Pancreas (tissue), 10 donors: ENCODE measurements at regions not wholly inside any gene's neighbourhood (a gene's known extent, or its start where the extent isn't known, plus 50 kb on each side); places are given as distances from the start of the nearest gene placed in this dataset.

ENCODE experiments used
- ATAC-seq, 4 donors: fragments of 200-7000 bp; cut with Tn5 transposase; one replicate each; pipeline versions ENCODE4 v1.8.0 to v1.9.1; 2020; ENCODE audit warnings: mild to moderate bottlenecking in 4 of 4, moderate library complexity in 4 of 4
- DNase-seq, 6 donors: peaks; one replicate each; pipeline ENCODE4 v3.0.0-alpha.2; 2020
- FAIRE-seq: peaks from 2 replicates; lab custom pipeline; 2012; peaks lifted over from hg19 to GRCh38; lab: Jason Lieb, UNC
- H3K27ac ChIP-seq, 4 donors: fragments of 200-600 bp; sonication (generic); 1 replicate in 3 of 4; 2 replicates in 1 of 4; pipeline versions ENCODE4 v1.5.0 to v1.8.0; 2020
- H3K27me3 ChIP-seq, 4 donors: fragments of 200-600 bp; one replicate each; pipeline ENCODE4 v1.8.0; 2021
- H3K36me3 ChIP-seq, 3 donors: fragments of 200-600 bp; sonication (generic) in 1 of 3; one replicate each; pipeline versions ENCODE4 v1.5.0 to v1.8.0; 2020 to 2021
- H3K4me1 ChIP-seq, 3 donors: fragments of 200-600 bp; one replicate each; pipeline ENCODE4 v1.8.0; 2021
- H3K4me3 ChIP-seq, 4 donors: fragments of 200-600 bp; sonication (generic) in 2 of 4; one replicate each; pipeline versions ENCODE4 v1.5.0 to v1.8.0; 2020 to 2021
- H3K9me3 ChIP-seq, 4 donors: fragments of 200-600 bp; one replicate each; pipeline ENCODE4 v1.8.0; 2021
- CTCF ChIP-seq, 4 donors: fragments of 200-600 bp; sonication (generic) in 3 of 4; IDR thresholded peaks; one replicate each; pipeline versions ENCODE4 v1.5.0 to v1.8.0; 2021; ENCODE audit warnings: antibody characterized with exemption in 4 of 4
- WGBS, 2 donors: extraction: QIAGEN DNeasy Blood & Tissue Kit; methylation state at CpG; one replicate each; pipeline ENCODE4 v1.1.7; 2013; 5-methylcytosine and 5-hydroxymethylcytosine counted together
- intact Hi-C, 3 donors: fragments of 100-400 bp; cut with DNase I; formaldehyde crosslinking; loops; one replicate each; pipeline versions ENCODE4 v1.11.1 to v1.14.2; 2022
- donor health status: healthy with polysubstance abuse.
- donor health status: DM: no; HTN: no; CAD: no; lungs with moderate emphysema.
- donor health status: DM: no; HTN: no; CAD: no.
- donor health status: control.
- donor health status: control.
- donor health status: Bipolar disorder and iron deficiency.
- donor health status: DM: yes; HTN: yes; CAD: no.
- donor health status: DM: no; HTN: no; CAD: no.
- donor health status: DM: no; HTN: no; CAD: no.
- donor health status: DM: yes; HTN: yes; CAD: no.

GRCh38 chr4:24002330-24002966, 112.6 kb upstream of the PPARGC1A start:
- no peaks in the 10 kb centered on the region for H3K9me3 ChIP-seq
- no peaks in the 10 kb centered on the region for H3K27me3 ChIP-seq
- ATAC-seq (no peak), FAIRE-seq (no peak), DNase-seq (no peak)
- H3K27ac ChIP-seq, result no peak overlapping the region
- H3K36me3 ChIP-seq, result no peaks in the 10 kb centered on the region
- intact Hi-C loops, result no loop called here
- WGBS, 2 donors, result 57 to 68% methylated on average over 7 of the region's 7 CpGs
- no peak overlapping the region for H3K4me3 ChIP-seq
- no peaks in the 10 kb centered on the region for H3K4me1 ChIP-seq
- no peak for TF ChIP-seq CTCF (IDR thresholded peaks at IDR 0.05)

DNA sequence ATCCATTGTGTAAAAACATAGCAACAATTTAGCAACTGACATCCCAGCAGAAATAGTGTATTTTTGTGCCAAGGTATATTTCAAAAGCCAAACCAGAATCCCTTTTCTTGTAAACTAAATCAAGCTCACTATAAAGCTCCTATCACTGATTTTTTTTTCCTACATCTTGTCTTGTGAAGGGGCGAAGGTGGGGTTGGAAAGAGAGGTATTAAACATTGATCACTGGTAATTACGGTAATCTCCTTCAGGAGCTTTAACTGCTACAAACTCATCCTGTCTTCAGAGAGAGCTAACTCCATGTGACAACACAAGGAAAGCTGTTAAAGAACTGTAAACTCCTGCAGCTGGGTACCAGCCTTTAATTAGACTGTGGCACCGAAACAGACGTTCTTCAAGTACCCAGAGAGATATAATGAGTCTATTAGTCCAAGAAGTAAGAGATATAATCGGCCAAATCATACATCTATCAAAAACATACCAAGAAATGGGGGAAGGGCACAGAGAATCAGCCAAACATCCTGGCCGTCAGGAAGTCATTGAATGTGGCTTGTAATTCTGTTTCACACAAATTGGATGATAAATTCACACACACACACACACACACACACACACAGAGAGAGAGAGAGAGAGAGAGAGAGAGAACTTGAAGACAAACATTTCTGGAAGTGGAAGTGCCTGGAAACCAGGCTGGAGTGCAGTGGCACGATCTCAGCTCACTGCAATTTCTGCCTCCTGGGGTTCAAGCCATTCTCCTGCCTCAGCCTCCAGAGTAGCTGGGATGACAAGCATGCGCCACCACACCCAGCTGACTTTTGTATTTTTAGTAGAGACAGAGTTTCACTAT, 111.9 kb upstream of the PPARGC1A start:
- 39 to 47% methylated on average over 8 of the region's 8 CpGs for WGBS, 2 donors
- no peak overlapping the region for H3K4me3 ChIP-seq
- no peaks in the 10 kb centered on the region for H3K36me3 ChIP-seq
- no peak for TF ChIP-seq CTCF (IDR thresholded peaks at IDR 0.05)
- no peaks in the 10 kb centered on the region for H3K27me3 ChIP-seq
- intact Hi-C loops, result no loop called here
- ATAC-seq (no peak), FAIRE-seq (no peak), DNase-seq (no peak)
- no peak overlapping the region for H3K27ac ChIP-seq
- no peaks in the 10 kb centered on the region for H3K4me1 ChIP-seq
- H3K9me3 ChIP-seq, result no peaks in the 10 kb centered on the region

GRCh38 chr4:24000470-24000831, 110.6 kb upstream of the PPARGC1A start:
- ATAC-seq, result no peak

DNA sequence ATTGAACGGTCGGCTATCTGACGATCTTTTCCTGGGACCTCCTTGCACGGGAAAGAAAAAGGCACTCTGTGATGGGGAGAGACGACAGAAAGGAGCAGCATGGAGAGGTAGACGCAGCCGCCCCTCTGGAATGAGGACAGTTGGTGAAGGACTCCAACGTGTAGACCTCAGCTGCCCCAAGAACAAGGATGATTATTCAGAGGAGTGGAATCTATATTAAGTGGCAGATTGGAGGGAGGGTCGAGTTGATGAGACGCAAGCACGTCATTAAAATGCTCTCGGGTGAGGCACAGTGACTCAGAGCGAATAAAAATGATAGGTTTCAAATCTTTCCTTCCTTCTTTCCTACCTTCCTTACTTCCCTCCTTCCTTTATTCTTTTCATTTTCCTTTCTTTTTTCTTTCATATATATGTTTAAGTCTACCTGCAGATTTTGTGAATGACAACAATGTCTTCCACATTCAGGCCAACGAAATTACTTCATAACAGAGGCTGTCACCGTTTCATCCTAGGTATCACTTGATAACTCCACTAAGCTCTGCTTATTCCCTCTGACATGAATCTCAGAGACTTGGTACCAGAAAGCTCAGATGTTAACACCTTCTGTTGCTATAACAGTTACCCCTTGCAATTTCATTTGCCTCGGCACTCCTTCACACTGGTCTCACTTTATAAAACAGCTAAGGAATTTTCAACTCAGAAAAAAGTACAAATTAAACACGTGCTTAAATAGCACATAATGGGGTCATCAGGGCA, 110.0 kb upstream of the PPARGC1A start:
- H3K4me1 ChIP-seq, result no peaks in the 10 kb centered on the region
- ATAC-seq, result no peak
- H3K4me3 ChIP-seq, result no peak overlapping the region
- no peak for FAIRE-seq
- no peaks in the 10 kb centered on the region for H3K9me3 ChIP-seq
- TF ChIP-seq CTCF (IDR thresholded peaks at IDR 0.05), result no peak
- WGBS, 2 donors, result 65 to 71% methylated on average over 17 of the region's 17 CpGs
- intact Hi-C loops, result no loop called here
- H3K27me3 ChIP-seq, result no peaks in the 10 kb centered on the region
- DNase-seq, result no peak
- H3K27ac ChIP-seq, result no peak overlapping the region
- H3K36me3 ChIP-seq, result no peaks in the 10 kb centered on the region

More at GRCh38 chr4:24000470-24000831, 110.6 kb upstream of the PPARGC1A start:
- no peak for TF ChIP-seq CTCF (IDR thresholded peaks at IDR 0.05)
- Histone ChIP-seq H3K4me3 (no peak overlapping the region), H3K4me1 (no peaks in the 10 kb centered on the region), H3K27me3 (no peaks in the 10 kb centered on the region), H3K36me3 (no peaks in the 10 kb centered on the region), H3K27ac (no peak overlapping the region), H3K9me3 (no peaks in the 10 kb centered on the region)
- DNase-seq (no peak), FAIRE-seq (no peak)
- intact Hi-C loops, result no loop called here
- 45 to 58% methylated on average over 3 of the region's 3 CpGs for WGBS, 2 donors
